ENCODE measurements at regions not wholly inside any gene's neighbourhood (a gene's known extent, or its start where the extent isn't known, plus 50 kb on each side); places are given as distances from the start of the nearest gene placed in this dataset.

- intact Hi-C loops (cut with DNase I; ENCODE audit: low total_unique reads): no loop called here
- TF ChIP-seq POLR2A (IDR thresholded peaks at IDR 0.05) (no peak), CTCF (IDR thresholded peaks at IDR 0.05) (no peak), POLR2AphosphoS5 (IDR thresholded peaks at IDR 0.05) (no peak)
Observed at GRCh38 chr2:107282135-107282534, 396.2 kb upstream of the ST6GAL2 start.

GRCh38 chr2:107285621-107286299, 399.8 kb upstream of the ST6GAL2 start:
- Histone ChIP-seq H3K36me3 (no peaks in the 10 kb centered on the region), H3K9me3 (no peaks in the 10 kb centered on the region), H3K4me1 (no peaks in the 10 kb centered on the region), H3K4me3 (no peak overlapping the region), H3K27ac (no peak overlapping the region), H3K27me3 (no peaks in the 10 kb centered on the region)
- TF ChIP-seq POLR2A (IDR thresholded peaks at IDR 0.05) (no peak), POLR2AphosphoS5 (IDR thresholded peaks at IDR 0.05) (no peak), CTCF (IDR thresholded peaks at IDR 0.05) (no peak)
- DNase-seq (ENCODE audit: low spot score in 2 of 2): no peak
- intact Hi-C loops (cut with DNase I; ENCODE audit: low total_unique reads): no loop called here

More at GRCh38 chr2:107282135-107282534, 396.2 kb upstream of the ST6GAL2 start:
- DNase-seq (ENCODE audit: low spot score in 2 of 2): no peak
- Histone ChIP-seq H3K9me3 (no peaks in the 10 kb centered on the region), H3K4me1 (no peaks in the 10 kb centered on the region), H3K27me3 (no peaks in the 10 kb centered on the region), H3K27ac (no peak overlapping the region), H3K36me3 (no peaks in the 10 kb centered on the region), H3K4me3 (no peak overlapping the region)

GRCh38 chr2:107290041-107290440, 404.1 kb upstream of the ST6GAL2 start:
- Histone ChIP-seq H3K27ac (no peak overlapping the region), H3K4me1 (no peaks in the 10 kb centered on the region), H3K4me3 (no peak overlapping the region), H3K36me3 (no peaks in the 10 kb centered on the region), H3K9me3 (no peaks in the 10 kb centered on the region), H3K27me3 (no peaks in the 10 kb centered on the region)
- TF ChIP-seq POLR2A (IDR thresholded peaks at IDR 0.05): no peak
- no peak for TF ChIP-seq CTCF (IDR thresholded peaks at IDR 0.05)
- TF ChIP-seq POLR2AphosphoS5 (IDR thresholded peaks at IDR 0.05): no peak
- intact Hi-C loops (cut with DNase I; ENCODE audit: low total_unique reads): no loop called here
- no peak for DNase-seq (ENCODE audit: low spot score in 2 of 2)

- Histone ChIP-seq H3K9me3 (no peaks in the 10 kb centered on the region), H3K27ac (no peak overlapping the region), H3K4me3 (no peak overlapping the region), H3K36me3 (no peaks in the 10 kb centered on the region), H3K4me1 (no peaks in the 10 kb centered on the region), H3K27me3 (no peaks in the 10 kb centered on the region)
- no peak for DNase-seq (ENCODE audit: low spot score in 2 of 2)
- no peak for TF ChIP-seq POLR2A (IDR thresholded peaks at IDR 0.05)
- TF ChIP-seq POLR2AphosphoS5 (IDR thresholded peaks at IDR 0.05): no peak
- no peak for TF ChIP-seq CTCF (IDR thresholded peaks at IDR 0.05)
- intact Hi-C loops (cut with DNase I; ENCODE audit: low total_unique reads): no loop called here
Observed at GRCh38 chr2:107303964-107304363, 418.0 kb upstream of the ST6GAL2 start.

GRCh38 chr2:107305966-107306365, 420.0 kb upstream of the ST6GAL2 start:
- no peak for TF ChIP-seq POLR2AphosphoS5 (IDR thresholded peaks at IDR 0.05)
- no peak for TF ChIP-seq POLR2A (IDR thresholded peaks at IDR 0.05)
- no peak for TF ChIP-seq CTCF (IDR thresholded peaks at IDR 0.05)
- Histone ChIP-seq H3K4me1 (no peaks in the 10 kb centered on the region), H3K9me3 (no peaks in the 10 kb centered on the region), H3K27ac (no peak overlapping the region), H3K4me3 (no peak overlapping the region), H3K27me3 (no peaks in the 10 kb centered on the region), H3K36me3 (no peaks in the 10 kb centered on the region)
- intact Hi-C loops (cut with DNase I; ENCODE audit: low total_unique reads): no loop called here
- DNase-seq (ENCODE audit: low spot score in 2 of 2): no peak
